K562 (cell line): ENCODE measurements at regions not wholly inside any gene's neighbourhood (a gene's known extent, or its start where the extent isn't known, plus 50 kb on each side); places are given as distances from the start of the nearest gene placed in this dataset.

Experiments
- ATAC-seq: fragments of 200-7000 bp; cut with Tn5 transposase; 3 replicates; pipeline ENCODE4 v1.9.1; 2020; ENCODE audit warnings: moderate library complexity
- BruUV-seq: library from RNA; stranded (reverse); fragments of 400-500 nt; replicated peaks from 2 replicates; lab custom pipeline; 2021; lab: Mats Ljungman, UMichigan
- CTCF ChIA-PET: fragments of 300-600 bp; formaldehyde crosslinking; extraction: SDS; loops from one replicate; lab custom pipeline; 2021; ENCODE audit warnings: low intra/inter-chr PET ratio; lab: Yijun Ruan, JAX
- POLR2A ChIA-PET: fragments of 300-600, 350-650 bp; sonication (Branson Sonifier 250); formaldehyde crosslinking; extraction: SDS; loops from one replicate; lab custom pipeline; 2021; ENCODE audit warnings: antibody characterized with exemption, inconsistent platforms; lab: Yijun Ruan, JAX
- DNase-seq, 4 experiments: peaks; one replicate each; pipeline versions ENCODE4 v3.0.0 to v3.0.0-alpha.2; 2011 to 2018; ENCODE audit warnings: low spot score in 3 of 4, mixed read lengths in 3 of 4; ENCODE audit errors: extremely low read depth in 1 of 4
- FAIRE-seq: peaks from 2 replicates; lab custom pipeline; 2011; peaks lifted over from hg19 to GRCh38; lab: Jason Lieb, UNC
- H2AFZ ChIP-seq: 2 replicates; pipeline ENCODE4 v1.6.0; 2011; ENCODE audit warnings: low read depth, low read length, control low read depth, inconsistent platforms
- H3K27ac ChIP-seq: fragments of 200-600 bp; 3 replicates; pipeline ENCODE4 v1.8.0; 2011; ENCODE audit warnings: low read depth, mild to moderate bottlenecking, control low read depth, inconsistent platforms, low read length, moderate library complexity, mixed read lengths; ENCODE audit errors: extremely low read depth
- H3K27me3 ChIP-seq, 2 experiments: fragments of 300-600 bp in 1 of 2; 2 replicates in 1 of 2; 3 replicates in 1 of 2; pipeline versions ENCODE4 v1.6.0 to v1.8.0; 2011; ENCODE audit warnings: inconsistent platforms in 2 of 2, low read length in 2 of 2, mild to moderate bottlenecking in 1 of 2, mixed read lengths in 1 of 2, moderate library complexity in 1 of 2; ENCODE audit not compliant: control insufficient read depth in 2 of 2, insufficient read depth in 2 of 2
- H3K36me3 ChIP-seq: fragments of 300-600 bp; 3 replicates; pipeline ENCODE4 v1.8.0; 2011; ENCODE audit warnings: mild to moderate bottlenecking, low read length, inconsistent platforms; ENCODE audit not compliant: control insufficient read depth, insufficient read depth
- H3K4me1 ChIP-seq, 2 experiments: fragments of 200-600 bp in 1 of 2; replicated peaks in 1 of 2; 2 replicates in 1 of 2; 3 replicates in 1 of 2; pipeline versions ENCODE4 v1.5.1 to v1.8.0; 2011; ENCODE audit warnings: inconsistent platforms in 2 of 2, low read length in 2 of 2, mild to moderate bottlenecking in 1 of 2, mixed read lengths in 1 of 2, moderate library complexity in 1 of 2; ENCODE audit not compliant: control insufficient read depth in 2 of 2, insufficient read depth in 2 of 2
- H3K4me2 ChIP-seq: 2 replicates; pipeline ENCODE4 v1.6.1; 2011; ENCODE audit warnings: low read length, control low read depth, inconsistent platforms, mixed read lengths; ENCODE audit not compliant: insufficient read depth
- H3K4me3 ChIP-seq: fragments of 200-600 bp; sonication (generic), shearing (Covaris generic); 2 replicates; pipeline ENCODE4 v1.5.1; 2016; ENCODE audit warnings: control low read depth, inconsistent platforms
- H3K79me2 ChIP-seq: fragments of 200-600 bp; 3 replicates; pipeline ENCODE4 v1.8.0; 2011; ENCODE audit warnings: low read length, inconsistent platforms; ENCODE audit not compliant: control insufficient read depth, insufficient read depth
- H3K9ac ChIP-seq, 2 experiments: 2 replicates each; pipeline versions ENCODE4 v1.6.0 to v1.6.1; 2011; ENCODE audit warnings: low read depth in 2 of 2, low read length in 2 of 2, control low read depth in 1 of 2, inconsistent platforms in 1 of 2, mild to moderate bottlenecking in 1 of 2, mixed read lengths in 1 of 2; ENCODE audit not compliant: insufficient read depth in 1 of 2
- H3K9me1 ChIP-seq: one replicate; pipeline ENCODE4 v1.6.0; 2011; ENCODE audit warnings: inconsistent platforms, mild to moderate bottlenecking, low read length, moderate library complexity; ENCODE audit not compliant: control insufficient read depth, insufficient read depth
- H3K9me3 ChIP-seq: replicated peaks from 2 replicates; pipeline ENCODE4 v1.5.1; 2011; ENCODE audit warnings: low read depth, low read length, inconsistent platforms; ENCODE audit not compliant: control insufficient read depth, insufficient read depth
- H4K20me1 ChIP-seq: replicated peaks from 2 replicates; pipeline ENCODE4 v1.6.1; 2011; ENCODE audit warnings: low read length, inconsistent platforms, mixed read lengths; ENCODE audit not compliant: control insufficient read depth, insufficient read depth
- CBX5 ChIP-seq: IDR thresholded peaks from 2 replicates; pipeline ENCODE4 v1.6.1; 2014; ENCODE audit warnings: low read depth, borderline replicate concordance
- E4F1 ChIP-seq: fragments of 250-450 bp; sonication (Bioruptor Pico); IDR thresholded peaks from 2 replicates; pipeline ENCODE4 v1.5.0; 2021; ENCODE audit warnings: mild to moderate bottlenecking, borderline replicate concordance
- ELF1 ChIP-seq: fragments of 200-800 bp; sonication (Bioruptor generic); IDR thresholded peaks from 2 replicates; pipeline ENCODE4 v1.6.1; 2016; ENCODE audit warnings: missing genetic modification characterization, missing compliant biosample characterization
- KLF13 ChIP-seq: fragments of 450-650 bp; IDR thresholded peaks from 2 replicates; pipeline ENCODE4 v1.6.1; 2016; ENCODE audit warnings: missing genetic modification characterization, low read depth, mild to moderate bottlenecking, missing compliant biosample characterization, moderate library complexity, borderline replicate concordance
- MEF2A ChIP-seq: IDR thresholded peaks from 2 replicates; pipeline ENCODE4 v1.6.1; 2011; ENCODE audit warnings: low read depth, mild to moderate bottlenecking, low read length, moderate library complexity; ENCODE audit not compliant: control insufficient read depth
- OTX1 ChIP-seq: fragments of 450-650 bp; formaldehyde crosslinking; IDR thresholded peaks from 2 replicates; pipeline ENCODE4 v1.4.0; 2022; ENCODE audit warnings: mild to moderate bottlenecking
- POLR2B ChIP-seq: fragments of 450-650 bp; IDR thresholded peaks from 2 replicates; pipeline ENCODE4 v1.6.1; 2018; ENCODE audit warnings: low read depth; ENCODE audit not compliant: partially characterized antibody
- SMAD1 ChIP-seq: fragments of 150-350 bp; IDR thresholded peaks from 2 replicates; pipeline ENCODE4 v1.6.1; 2014; ENCODE audit warnings: low read length, low read depth; ENCODE audit not compliant: partially characterized antibody
- SMC3 ChIP-seq: conservative IDR thresholded peaks from 2 replicates; pipeline ENCODE4 v1.6.1; 2011; ENCODE audit warnings: low read depth, low read length, improper control_type of control experiment; ENCODE audit not compliant: insufficient read depth
- SP2 ChIP-seq: IDR thresholded peaks from 2 replicates; pipeline ENCODE4 v1.6.1; 2011; ENCODE audit warnings: mild to moderate bottlenecking, low read depth, low read length, moderate library complexity; ENCODE audit not compliant: poor library complexity, severe bottlenecking; ENCODE audit errors: extremely low read depth
- SREBF2 ChIP-seq: sonication (generic); formaldehyde crosslinking; IDR thresholded peaks from 2 replicates; pipeline ENCODE4 v1.4.0; 2020; ENCODE audit warnings: mild to moderate bottlenecking, missing genetic modification reagents
- YBX1 ChIP-seq: fragments of 450-650 bp; IDR thresholded peaks from 2 replicates; pipeline ENCODE4 v1.7.1; 2016; ENCODE audit warnings: mild to moderate bottlenecking
- WGBS: fragments of 100-300 bp; shearing (Covaris generic); methylation state at CpG from one replicate; pipeline ENCODE4 v1.1.6; 2016; ENCODE audit warnings: low coverage, mixed read lengths; ENCODE audit not compliant: insufficient coverage; ENCODE audit errors: missing lambda C conversion rate; 5-methylcytosine and 5-hydroxymethylcytosine counted together
- in situ Hi-C: fragments of 300-500 bp; cut with MboI; formaldehyde crosslinking; loops from 4 replicates; pipeline ENCODE4 v1.15.0; 2018; ENCODE audit warnings: inconsistent platforms, mixed read lengths
- intact Hi-C: fragments of 100-400 bp; cut with micrococcal nuclease; formaldehyde crosslinking; loops from 2 replicates; pipeline ENCODE4 v1.14.2; 2022
- TF ChIP-seq, protein P1 (sequence below), 2 experiments: fragments of 200-800 bp in 1 of 2; sonication (Bioruptor generic) in 1 of 2; sonication (generic) in 1 of 2; formaldehyde crosslinking in 1 of 2; IDR thresholded peaks in 1 of 2; conservative IDR thresholded peaks in 1 of 2; 2 replicates each; pipeline versions ENCODE4 v1.5.0 to v1.6.1; 2016 to 2020; ENCODE audit warnings: missing compliant biosample characterization in 1 of 2, missing genetic modification characterization in 1 of 2, missing genetic modification reagents in 1 of 2
- TF ChIP-seq, protein P2 (sequence below): fragments of 250-450 bp; sonication (Bioruptor Pico); IDR thresholded peaks from 2 replicates; pipeline ENCODE4 v1.8.0; 2022; ENCODE audit warnings: inconsistent platforms
- TF ChIP-seq, protein P3 (sequence below): IDR thresholded peaks from 2 replicates; pipeline ENCODE4 v1.6.1; 2012; ENCODE audit warnings: low read depth, low read length, improper control_type of control experiment, borderline replicate concordance

DNA sequence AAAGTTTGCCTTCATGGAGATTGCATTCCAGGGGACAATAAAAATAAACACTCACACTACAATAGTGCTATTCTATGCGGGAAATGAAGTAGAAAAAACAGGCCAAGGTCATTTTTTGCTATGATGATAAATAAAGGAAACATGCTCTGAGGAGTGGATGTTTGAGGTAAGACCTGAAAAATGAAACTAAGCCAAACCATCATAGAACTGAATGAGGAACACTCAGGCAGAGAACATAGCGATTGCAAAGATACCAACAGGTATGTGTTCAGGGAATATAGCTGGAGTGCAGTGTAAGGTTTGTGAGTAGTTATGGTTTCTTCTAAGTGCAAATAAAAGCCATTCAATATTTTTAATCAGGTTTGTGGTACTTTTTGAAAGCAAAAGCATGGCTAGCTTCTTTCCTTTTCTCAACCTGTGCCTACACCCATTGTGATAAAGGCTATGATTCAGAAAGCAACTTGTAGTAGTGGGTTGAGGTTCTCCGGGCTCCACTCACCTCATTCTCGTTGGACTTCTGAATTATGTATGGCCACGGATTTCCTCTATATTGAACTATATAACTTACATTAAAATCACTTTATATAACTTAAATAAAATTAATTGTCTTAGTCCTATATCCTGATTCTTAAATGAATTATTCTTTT is 278.2 kb upstream of the CHORDC1 start:
- Histone ChIP-seq H3K27me3 (no peaks in the 10 kb centered on the region), H3K9me3 (no peaks in the 10 kb centered on the region), H3K79me2 (no peaks in the 10 kb centered on the region), H3K4me1 (no peaks in the 10 kb centered on the region), H3K9me1 (no peaks in the 10 kb centered on the region), H2AFZ (no peak overlapping the region), H3K9ac (no peak overlapping the region), H4K20me1 (no peaks in the 10 kb centered on the region), H3K4me2 (no peak overlapping the region), H3K36me3 (no peaks in the 10 kb centered on the region), H3K4me3 (no peak overlapping the region), H3K27ac (no peak overlapping the region)
- no TSS peak for BruUV-seq
- ATAC-seq (no peak), FAIRE-seq (no peak), DNase-seq (no peak)
- ChIA-PET POLR2A (no interaction called here), CTCF (no interaction called here)
- 2% methylated on average over 5 of the region's 5 CpGs for WGBS
- in situ Hi-C loops, result no loop called here
- intact Hi-C loops, result loop anchor here (10.0 kb wide), 1 partner anchor 64 kb away; no protein-coding TSS in a partner anchor
- TF ChIP-seq POLR2B, result no peak
- TF ChIP-seq, protein P1, sequence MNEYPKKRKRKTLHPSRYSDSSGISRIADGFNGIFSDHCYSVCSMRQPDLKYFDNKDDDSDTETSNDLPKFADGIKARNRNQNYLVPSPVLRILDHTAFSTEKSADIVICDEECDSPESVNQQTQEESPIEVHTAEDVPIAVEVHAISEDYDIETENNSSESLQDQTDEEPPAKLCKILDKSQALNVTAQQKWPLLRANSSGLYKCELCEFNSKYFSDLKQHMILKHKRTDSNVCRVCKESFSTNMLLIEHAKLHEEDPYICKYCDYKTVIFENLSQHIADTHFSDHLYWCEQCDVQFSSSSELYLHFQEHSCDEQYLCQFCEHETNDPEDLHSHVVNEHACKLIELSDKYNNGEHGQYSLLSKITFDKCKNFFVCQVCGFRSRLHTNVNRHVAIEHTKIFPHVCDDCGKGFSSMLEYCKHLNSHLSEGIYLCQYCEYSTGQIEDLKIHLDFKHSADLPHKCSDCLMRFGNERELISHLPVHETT (CRISPR knock-in tag; conservative IDR thresholded peaks at IDR 0.05 in 1 of 2, IDR thresholded peaks at IDR 0.05 in 1 of 2), result no peak
- TF ChIP-seq E4F1 (CRISPR knock-in tag), result no peak
- no peak for TF ChIP-seq ELF1 (tag)
- TF ChIP-seq OTX1, result no peak
- no peak for TF ChIP-seq SMC3
- TF ChIP-seq, protein P2, sequence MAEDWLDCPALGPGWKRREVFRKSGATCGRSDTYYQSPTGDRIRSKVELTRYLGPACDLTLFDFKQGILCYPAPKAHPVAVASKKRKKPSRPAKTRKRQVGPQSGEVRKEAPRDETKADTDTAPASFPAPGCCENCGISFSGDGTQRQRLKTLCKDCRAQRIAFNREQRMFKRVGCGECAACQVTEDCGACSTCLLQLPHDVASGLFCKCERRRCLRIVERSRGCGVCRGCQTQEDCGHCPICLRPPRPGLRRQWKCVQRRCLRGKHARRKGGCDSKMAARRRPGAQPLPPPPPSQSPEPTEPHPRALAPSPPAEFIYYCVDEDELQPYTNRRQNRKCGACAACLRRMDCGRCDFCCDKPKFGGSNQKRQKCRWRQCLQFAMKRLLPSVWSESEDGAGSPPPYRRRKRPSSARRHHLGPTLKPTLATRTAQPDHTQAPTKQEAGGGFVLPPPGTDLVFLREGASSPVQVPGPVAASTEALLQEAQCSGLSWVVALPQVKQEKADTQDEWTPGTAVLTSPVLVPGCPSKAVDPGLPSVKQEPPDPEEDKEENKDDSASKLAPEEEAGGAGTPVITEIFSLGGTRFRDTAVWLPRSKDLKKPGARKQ (CRISPR knock-in tag), result no peak
- no peak for TF ChIP-seq SMAD1
- TF ChIP-seq, protein P3, sequence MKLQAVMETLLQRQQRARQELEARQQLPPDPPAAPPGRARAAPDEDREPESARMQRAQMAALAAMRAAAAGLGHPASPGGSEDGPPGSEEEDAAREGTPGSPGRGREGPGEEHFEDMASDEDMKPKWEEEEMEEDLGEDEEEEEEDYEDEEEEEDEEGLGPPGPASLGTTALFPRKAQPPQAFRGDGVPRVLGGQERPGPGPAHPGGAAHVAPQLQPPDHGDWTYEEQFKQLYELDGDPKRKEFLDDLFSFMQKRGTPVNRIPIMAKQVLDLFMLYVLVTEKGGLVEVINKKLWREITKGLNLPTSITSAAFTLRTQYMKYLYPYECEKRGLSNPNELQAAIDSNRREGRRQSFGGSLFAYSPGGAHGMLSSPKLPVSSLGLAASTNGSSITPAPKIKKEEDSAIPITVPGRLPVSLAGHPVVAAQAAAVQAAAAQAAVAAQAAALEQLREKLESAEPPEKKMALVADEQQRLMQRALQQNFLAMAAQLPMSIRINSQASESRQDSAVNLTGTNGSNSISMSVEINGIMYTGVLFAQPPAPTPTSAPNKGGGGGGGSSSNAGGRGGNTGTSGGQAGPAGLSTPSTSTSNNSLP, result no peak
- no peak for TF ChIP-seq KLF13 (tag)
- no peak for TF ChIP-seq YBX1
- no peak for TF ChIP-seq MEF2A
- no peak for TF ChIP-seq SREBF2
- TF ChIP-seq SP2, result no peak
- TF ChIP-seq CBX5, result no peak
